ENCODE measurements at regions not wholly inside any gene's neighbourhood (a gene's known extent, or its start where the extent isn't known, plus 50 kb on each side); places are given as distances from the start of the nearest gene placed in this dataset.
"Not testable (repeated sequence)": the region's sequence is repeated elsewhere in the genome, so short reads cannot be mapped to it uniquely, and the experiment has no call there.

GRCh38 chr9:25048098-25048724 is 502.5 kb upstream of the IZUMO3 start:
- DNase-seq (ENCODE audit: low read depth in 2 of 2), result no peak

GRCh38 chr9:25045469-25045868 is 499.8 kb upstream of the IZUMO3 start:
- not testable (repeated sequence) for DNase-seq (ENCODE audit: low read depth in 2 of 2)

- no peak for DNase-seq (ENCODE audit: low read depth in 2 of 2)
These were observed 484.0 kb upstream of the IZUMO3 start for GRCh38 chr9:25029743-25030142.

- no peak for DNase-seq (ENCODE audit: low read depth in 2 of 2)
These were observed 480.0 kb upstream of the IZUMO3 start for GRCh38 chr9:25025686-25026085.

- DNase-seq (ENCODE audit: low read depth in 2 of 2), result no peak
These were observed 479.5 kb upstream of the IZUMO3 start for GRCh38 chr9:25025156-25025555.

GRCh38 chr9:25017779-25018178 is 472.1 kb upstream of the IZUMO3 start:
- DNase-seq (ENCODE audit: low read depth in 2 of 2), result no peak

- DNase-seq (ENCODE audit: low read depth in 2 of 2), result no peak
These were observed 464.4 kb upstream of the IZUMO3 start for GRCh38 chr9:25010027-25010662.

GRCh38 chr9:25003686-25004085 is 458.0 kb upstream of the IZUMO3 start:
- DNase-seq (ENCODE audit: low read depth in 2 of 2), result no peak

- no peak for DNase-seq (ENCODE audit: low read depth in 2 of 2)
These were observed 440.6 kb upstream of the IZUMO3 start for GRCh38 chr9:24986331-24986730.

GRCh38 chr9:24970780-24971179 is 425.1 kb upstream of the IZUMO3 start:
- not testable (repeated sequence) for DNase-seq (ENCODE audit: low read depth in 2 of 2)

GRCh38 chr9:24961762-24962161 is 416.1 kb upstream of the IZUMO3 start:
- no peak for DNase-seq (ENCODE audit: low read depth in 2 of 2)

- DNase-seq (ENCODE audit: low read depth in 2 of 2), result no peak
These were observed 407.4 kb upstream of the IZUMO3 start for GRCh38 chr9:24953070-24953469.

- no peak for DNase-seq (ENCODE audit: low read depth in 2 of 2)
These were observed 393.6 kb upstream of the IZUMO3 start for GRCh38 chr9:24939109-24939850.

- no peak for DNase-seq (ENCODE audit: low read depth in 2 of 2)
These were observed 390.4 kb upstream of the IZUMO3 start for GRCh38 chr9:24936117-24936516.

- DNase-seq (ENCODE audit: low read depth in 2 of 2), result no peak
These were observed 387.1 kb upstream of the IZUMO3 start for GRCh38 chr9:24932785-24933184.

GRCh38 chr9:24931894-24932293 is 386.2 kb upstream of the IZUMO3 start:
- no peak for DNase-seq (ENCODE audit: low read depth in 2 of 2)

GRCh38 chr9:24912767-24913166 is 367.1 kb upstream of the IZUMO3 start:
- no peak for DNase-seq (ENCODE audit: low read depth in 2 of 2)

GRCh38 chr9:24901319-24901718 is 355.6 kb upstream of the IZUMO3 start:
- DNase-seq (ENCODE audit: low read depth in 2 of 2), result no peak

GRCh38 chr9:24900179-24900578 is 354.5 kb upstream of the IZUMO3 start:
- DNase-seq (ENCODE audit: low read depth in 2 of 2), result no peak

- no peak for DNase-seq (ENCODE audit: low read depth in 2 of 2)
These were observed 353.8 kb upstream of the IZUMO3 start for GRCh38 chr9:24899463-24899862.

- DNase-seq (ENCODE audit: low read depth in 2 of 2), result no peak
These were observed 352.1 kb upstream of the IZUMO3 start for GRCh38 chr9:24897826-24898225.

- DNase-seq (ENCODE audit: low read depth in 2 of 2), result no peak
These were observed 335.7 kb upstream of the IZUMO3 start for GRCh38 chr9:24881361-24881760.

- DNase-seq (ENCODE audit: low read depth in 2 of 2), result no peak
These were observed 333.9 kb upstream of the IZUMO3 start for GRCh38 chr9:24879591-24879990.
